Tibial artery (tissue), 4 donors: ENCODE measurements at regions not wholly inside any gene's neighbourhood (a gene's known extent, or its start where the extent isn't known, plus 50 kb on each side); places are given as distances from the start of the nearest gene placed in this dataset.
"Not testable (repeated sequence)": the region's sequence is repeated elsewhere in the genome, so short reads cannot be mapped to it uniquely, and the experiment has no call there.

Source experiments
- DNase-seq, 2 donors: peaks; one replicate each; pipeline ENCODE4 v3.0.0-alpha.2; 2019
- H3K27ac ChIP-seq, 2 donors: fragments of 200-600 bp; sonication (generic) in 1 of 2; 1 replicate in 1 of 2; 2 replicates in 1 of 2; pipeline ENCODE4 v1.5.1; 2018 to 2019; ENCODE audit warnings: mild to moderate bottlenecking in 1 of 2
- H3K27me3 ChIP-seq, 2 donors: fragments of 200-600 bp; sonication (generic) in 1 of 2; one replicate each; pipeline versions ENCODE4 v1.5.1 to v1.6.0; 2016 to 2019
- H3K36me3 ChIP-seq, 3 donors: fragments of 200-600 bp; sonication (generic) in 2 of 3; one replicate each; pipeline ENCODE4 v1.5.1; 2016 to 2019; ENCODE audit warnings: mild to moderate bottlenecking in 2 of 3
- H3K4me1 ChIP-seq, 4 donors: fragments of 200-600 bp; sonication (generic) in 2 of 4; 1 replicate in 3 of 4; 2 replicates in 1 of 4; pipeline ENCODE4 v1.5.1; 2016 to 2019
- H3K4me3 ChIP-seq, 2 donors: fragments of 200-600 bp; sonication (generic) in 1 of 2; 1 replicate in 1 of 2; 2 replicates in 1 of 2; pipeline ENCODE4 v1.5.1; 2018 to 2019; ENCODE audit warnings: mild to moderate bottlenecking in 2 of 2
- H3K9me3 ChIP-seq, 3 donors: fragments of 200-600 bp; sonication (generic) in 1 of 3; one replicate each; pipeline ENCODE4 v1.5.1; 2016 to 2019
- CTCF ChIP-seq, 2 experiments: fragments of 200-600 bp in 1 of 2; fragments of 450-650 bp in 1 of 2; IDR thresholded peaks; one replicate each; pipeline ENCODE4 v1.5.1; 2017 to 2019; ENCODE audit warnings: antibody characterized with exemption in 2 of 2, mild to moderate bottlenecking in 1 of 2, moderate library complexity in 1 of 2
- intact Hi-C: fragments of 100-400 bp; cut with DNase I; formaldehyde crosslinking; loops from one replicate; pipeline ENCODE4 v1.15.0; 2023; ENCODE audit warnings: low total_unique reads

GRCh38 chr16:29297144-29297808, 109.2 kb downstream of the NPIPB11 start:
- H3K36me3 ChIP-seq, H3K27ac ChIP-seq, H3K9me3 ChIP-seq, H3K27me3 ChIP-seq, DNase-seq, H3K4me3 ChIP-seq, intact Hi-C loops: not testable (repeated sequence)
- H3K4me1 ChIP-seq: peaks cover 0 to 12% (median 6%) of the 10 kb centered on the region in 4 donors

- DNase-seq, H3K27me3 ChIP-seq, intact Hi-C loops, H3K9me3 ChIP-seq, H3K27ac ChIP-seq, H3K4me3 ChIP-seq, H3K36me3 ChIP-seq: not testable (repeated sequence)
- peaks cover 0 to 22% (median 14%) of the 10 kb centered on the region in 4 donors for H3K4me1 ChIP-seq
These were observed 110.3 kb downstream of the NPIPB11 start for GRCh38 chr16:29296176-29296575.

- DNase-seq, H3K27ac ChIP-seq, intact Hi-C loops, H3K9me3 ChIP-seq, H3K36me3 ChIP-seq, H3K4me3 ChIP-seq, H3K27me3 ChIP-seq: not testable (repeated sequence)
- peaks cover 0 to 25% (median 18%) of the 10 kb centered on the region in 4 donors for H3K4me1 ChIP-seq
These were observed 111.3 kb downstream of the NPIPB11 start for GRCh38 chr16:29294951-29295795.

- intact Hi-C loops, H3K9me3 ChIP-seq, H3K27me3 ChIP-seq, H3K36me3 ChIP-seq, H3K4me3 ChIP-seq, DNase-seq, H3K27ac ChIP-seq: not testable (repeated sequence)
- peaks cover 0 to 32% (median 18%) of the 10 kb centered on the region in 4 donors for H3K4me1 ChIP-seq
These were observed 112.0 kb downstream of the NPIPB11 start for GRCh38 chr16:29294400-29294933.

GRCh38 chr16:29293545-29293944, 113.0 kb downstream of the NPIPB11 start:
- H3K36me3 ChIP-seq, H3K4me3 ChIP-seq, H3K9me3 ChIP-seq, H3K27me3 ChIP-seq, intact Hi-C loops, DNase-seq, H3K27ac ChIP-seq: not testable (repeated sequence)
- peaks cover 0 to 41% (median 25%) of the 10 kb centered on the region in 4 donors for H3K4me1 ChIP-seq

GRCh38 chr16:29292952-29293471, 113.5 kb downstream of the NPIPB11 start:
- H3K27ac ChIP-seq, H3K27me3 ChIP-seq, intact Hi-C loops, DNase-seq, H3K4me3 ChIP-seq, H3K36me3 ChIP-seq, H3K9me3 ChIP-seq: not testable (repeated sequence)
- peaks cover 0 to 45% (median 30%) of the 10 kb centered on the region in 4 donors for H3K4me1 ChIP-seq

GRCh38 chr16:29291329-29292271, 114.9 kb downstream of the NPIPB11 start:
- Histone ChIP-seq H3K27ac (peak overlapping the region; percentile 51 to 65), H3K4me1 (peaks cover 0 to 45% (median 32%) of the 10 kb centered on the region in 4 donors), H3K4me3 (peak overlapping the region in 1 of 2 donors; percentile 42)
- H3K27me3 ChIP-seq, intact Hi-C loops, DNase-seq, H3K9me3 ChIP-seq, H3K36me3 ChIP-seq: not testable (repeated sequence)

GRCh38 chr16:29290631-29291247, 115.8 kb downstream of the NPIPB11 start:
- TF ChIP-seq CTCF (IDR thresholded peaks at IDR 0.05): no peak
- peak overlapping the region; percentile 51 to 65 for H3K27ac ChIP-seq
- intact Hi-C loops: no loop called here
- H3K27me3 ChIP-seq: no peaks in the 10 kb centered on the region
- peaks cover 0 to 45% (median 32%) of the 10 kb centered on the region in 4 donors for H3K4me1 ChIP-seq
- H3K9me3 ChIP-seq: no peaks in the 10 kb centered on the region
- peak; percentile 98 to 99 for DNase-seq
- H3K36me3 ChIP-seq: no peaks in the 10 kb centered on the region
- peak overlapping the region; percentile 36 to 42 for H3K4me3 ChIP-seq

GRCh38 chr16:29289516-29290239, 116.8 kb downstream of the NPIPB11 start:
- Histone ChIP-seq H3K4me1 (peaks cover 0 to 45% (median 32%) of the 10 kb centered on the region in 4 donors), H3K27ac (peak overlapping the region; percentile 51 to 65)
- DNase-seq, H3K27me3 ChIP-seq, intact Hi-C loops, H3K9me3 ChIP-seq, H3K4me3 ChIP-seq, H3K36me3 ChIP-seq: not testable (repeated sequence)

- H3K4me1 ChIP-seq: peaks cover 0 to 45% (median 32%) of the 10 kb centered on the region in 4 donors
- H3K27ac ChIP-seq: peak overlapping the region; percentile 35 to 37
- H3K4me3 ChIP-seq, intact Hi-C loops, H3K36me3 ChIP-seq, DNase-seq, H3K9me3 ChIP-seq, H3K27me3 ChIP-seq: not testable (repeated sequence)
These were observed 117.6 kb downstream of the NPIPB11 start for GRCh38 chr16:29288711-29289474.
